KG1 (cell line): ENCODE measurements at regions not wholly inside any gene's neighbourhood (a gene's known extent, or its start where the extent isn't known, plus 50 kb on each side); places are given as distances from the start of the nearest gene placed in this dataset.
"Not testable (repeated sequence)": the region's sequence is repeated elsewhere in the genome, so short reads cannot be mapped to it uniquely, and the experiment has no call there.

ENCODE experiments used
- DNase-seq: peaks from one replicate; lab custom pipeline; 2025; lab: John Stamatoyannopoulos, UW

DNA sequence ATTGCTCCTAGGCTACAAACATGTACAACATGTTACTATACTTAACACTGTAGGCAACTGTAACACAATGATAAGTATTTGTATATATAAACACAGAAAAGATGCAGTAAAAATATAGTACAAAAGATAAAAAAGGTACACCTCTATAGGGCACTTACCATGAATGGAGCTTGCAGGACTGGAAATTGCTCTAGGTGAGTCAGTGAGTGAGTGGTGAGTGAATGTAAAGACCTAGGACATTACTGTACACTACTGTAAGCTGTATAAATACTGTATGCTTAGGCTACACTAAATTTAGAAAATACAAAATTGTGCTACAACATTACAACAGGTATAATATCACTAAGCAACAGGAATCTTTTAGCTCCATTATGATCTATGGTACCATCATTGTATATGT lies 312.0 kb upstream of the PREP start:
- DNase-seq: no peak

DNA sequence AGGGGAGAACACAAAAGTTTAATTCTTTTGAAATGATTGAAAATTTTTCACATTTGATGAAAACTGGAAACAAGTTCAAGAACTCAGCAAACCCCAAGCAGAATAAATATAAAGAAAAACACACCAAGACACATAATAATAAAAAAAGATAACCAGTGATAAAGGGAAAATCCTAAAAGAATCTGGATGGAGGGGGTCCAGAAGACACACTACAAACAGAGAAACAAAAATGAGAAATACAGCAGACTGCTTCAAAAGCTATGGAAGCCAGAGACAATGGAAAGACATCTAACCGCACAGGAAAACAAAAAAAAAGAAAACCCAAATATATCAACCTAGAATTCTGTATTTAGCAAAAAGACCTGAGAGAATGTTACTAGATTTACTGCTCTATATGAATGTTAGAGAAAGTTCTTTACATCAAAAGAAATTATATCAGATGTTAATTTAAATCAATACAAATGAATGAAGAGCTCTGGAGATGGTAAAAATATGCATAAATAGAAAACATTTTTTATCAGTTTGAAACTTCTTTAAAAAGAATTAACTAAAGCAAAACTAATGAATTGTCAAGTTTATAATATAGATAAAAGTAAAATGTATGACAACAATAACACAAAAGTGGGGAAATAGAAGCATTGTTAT lies 310.7 kb upstream of the PREP start:
- DNase-seq: no peak

DNA sequence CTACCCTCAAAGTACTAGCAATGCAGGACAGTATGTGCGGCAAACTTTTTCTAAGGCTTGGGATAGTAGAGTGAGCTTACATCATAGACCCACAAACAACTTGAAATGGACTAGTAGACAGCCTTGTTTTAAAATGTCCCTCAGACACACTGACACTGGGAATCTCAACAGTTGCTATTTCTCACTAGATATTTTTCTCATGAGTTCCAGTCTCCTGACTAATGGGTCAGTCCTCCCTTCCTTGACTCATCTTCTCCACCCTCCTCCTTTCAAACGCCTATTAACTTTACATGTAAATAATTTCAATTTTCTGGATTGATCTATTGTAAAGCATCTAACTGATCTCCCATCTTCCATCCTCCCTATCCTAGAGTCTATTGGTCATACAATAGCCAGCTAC lies 308.3 kb upstream of the PREP start:
- DNase-seq: no peak

DNA sequence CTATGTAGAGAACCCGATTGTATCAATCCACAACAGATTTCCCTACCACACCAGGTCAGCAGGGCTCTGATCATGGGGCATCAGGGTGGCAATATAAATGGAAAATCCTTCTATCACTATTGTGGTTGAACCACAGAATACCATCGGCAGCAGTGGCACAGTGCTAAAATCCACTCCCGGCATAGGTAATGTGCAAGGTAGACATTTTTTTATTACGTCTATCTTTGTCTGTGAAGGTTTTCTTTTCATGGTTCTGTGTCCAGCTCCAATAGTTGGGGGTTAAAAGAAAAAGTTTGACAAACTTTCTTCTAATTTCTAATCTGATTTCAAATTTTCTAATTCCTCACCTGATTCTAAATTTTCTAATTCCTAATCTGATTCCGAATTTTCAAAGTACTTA lies 302.7 kb upstream of the PREP start:
- no peak for DNase-seq

DNA sequence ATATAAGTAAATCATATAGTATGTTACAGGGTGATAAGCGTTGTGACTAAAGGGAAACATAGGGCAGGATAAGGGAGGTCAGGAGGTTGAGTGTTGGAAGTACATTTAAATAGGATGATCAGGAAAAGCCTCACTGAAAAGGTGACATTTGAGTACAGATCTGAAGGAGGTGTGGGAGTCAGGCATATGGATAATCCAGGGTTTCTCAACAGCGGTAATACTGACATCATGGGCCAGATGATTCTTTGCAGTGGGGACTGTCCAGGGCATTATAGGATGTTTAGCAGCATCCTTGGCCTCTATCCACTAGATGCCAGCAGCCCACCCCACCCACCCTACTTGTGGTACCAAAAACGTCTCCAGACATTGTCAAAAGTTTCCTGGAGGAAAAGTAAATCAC lies 292.6 kb upstream of the PREP start:
- DNase-seq: no peak

DNA sequence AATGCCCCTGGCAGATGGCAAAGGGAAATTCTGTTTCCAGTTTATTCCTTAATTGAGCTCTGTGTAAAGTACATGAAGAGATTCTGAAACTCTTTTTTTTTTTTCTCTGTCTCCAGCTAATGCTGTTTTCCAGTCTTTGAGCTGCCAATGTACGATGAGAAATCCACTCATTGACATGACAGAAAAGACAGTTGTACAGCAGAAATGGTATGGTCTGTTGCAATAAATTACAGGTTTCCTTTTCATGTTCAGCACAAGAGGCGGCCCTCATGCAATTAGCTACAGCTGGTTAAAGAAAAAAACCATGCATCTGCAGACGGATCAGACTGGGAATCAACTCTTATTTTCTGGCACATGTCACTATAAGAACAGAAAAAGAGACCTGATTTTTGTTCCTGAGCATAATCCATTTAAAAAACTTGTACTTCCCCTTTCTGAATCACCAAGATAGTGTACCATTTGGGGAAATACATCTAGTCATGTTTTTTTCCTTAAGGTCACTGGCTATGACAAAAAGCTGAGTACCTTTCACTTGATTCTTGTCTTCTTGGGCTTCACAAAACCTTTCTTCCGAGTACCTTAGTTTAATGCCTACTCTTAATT lies 289.8 kb upstream of the PREP start:
- DNase-seq: no peak

DNA sequence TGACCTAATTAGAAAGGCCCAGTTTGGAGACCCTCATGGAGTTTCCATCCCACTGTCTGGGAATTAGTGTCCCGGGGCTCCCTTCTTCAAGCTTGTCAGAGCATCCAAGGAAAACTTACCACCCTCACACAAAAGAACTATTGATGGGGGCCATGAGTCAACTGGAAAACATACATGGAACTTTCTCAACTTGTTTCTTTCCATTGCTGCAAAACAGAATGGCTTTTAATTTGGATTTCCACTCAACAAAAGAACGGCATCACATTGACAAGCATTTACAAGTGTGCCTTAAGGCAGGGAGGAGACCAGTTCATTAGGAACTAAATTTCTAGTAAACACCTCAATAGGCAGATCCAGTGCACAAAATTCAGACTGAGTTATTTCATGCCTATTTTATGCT lies 289.1 kb upstream of the PREP start:
- no peak for DNase-seq

DNA sequence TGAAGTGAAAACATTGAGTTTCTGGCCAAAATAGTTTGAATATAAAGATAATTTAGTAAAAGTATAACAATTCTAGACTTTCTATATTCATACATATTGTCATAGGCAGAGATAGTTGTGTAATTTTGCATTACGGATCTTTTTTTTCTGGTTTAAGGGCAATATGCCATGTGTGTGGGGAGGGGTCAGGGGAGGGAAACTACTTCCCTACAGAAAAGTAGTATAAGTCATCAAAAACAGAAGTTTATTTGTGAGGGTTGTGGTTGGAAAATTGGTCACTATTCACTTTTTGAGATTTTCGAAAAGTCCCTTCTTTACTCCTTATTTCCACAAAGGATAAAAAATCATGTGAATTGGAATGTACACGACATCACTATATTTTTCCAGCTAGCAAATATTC lies 288.2 kb upstream of the PREP start:
- DNase-seq: no peak

DNA sequence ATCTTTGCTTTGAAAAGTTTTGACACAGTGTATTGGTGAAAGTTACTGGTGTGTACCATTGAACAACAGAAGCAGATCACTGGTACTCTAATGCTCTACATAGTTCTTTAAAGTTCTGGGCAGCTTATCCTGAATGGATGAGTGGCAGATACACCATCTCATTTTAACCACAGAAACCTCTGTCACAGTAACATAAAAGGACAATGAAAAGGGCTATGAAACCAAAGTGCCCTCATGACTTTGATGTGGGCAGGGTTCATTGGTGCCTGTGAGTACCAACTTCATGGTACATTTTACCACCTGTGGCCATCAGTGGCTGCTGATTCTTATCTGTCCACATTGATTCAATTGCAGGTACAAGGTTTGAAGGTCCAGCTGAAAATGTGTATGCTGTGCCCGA lies 285.7 kb upstream of the PREP start:
- no peak for DNase-seq

DNA sequence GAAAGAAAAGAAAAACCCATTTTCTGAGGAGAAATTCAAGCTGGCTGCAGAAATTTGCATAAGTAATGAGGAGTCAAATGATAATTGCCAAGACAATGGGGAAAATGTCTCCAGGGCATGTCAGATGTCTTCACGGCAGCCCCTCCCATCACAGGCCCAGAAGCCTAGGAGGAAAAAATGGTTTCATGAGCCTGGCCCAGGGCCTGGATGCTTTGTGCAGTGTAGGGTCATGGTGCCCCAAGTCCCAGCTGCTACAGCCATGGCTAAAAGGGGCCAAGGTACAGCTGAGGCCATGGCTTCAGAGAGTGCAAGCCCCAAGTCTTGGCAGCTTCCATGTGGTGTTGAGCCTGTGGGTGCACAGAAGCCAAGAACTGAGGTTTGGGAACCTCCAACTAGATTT lies 283.9 kb upstream of the PREP start:
- DNase-seq: not testable (repeated sequence)

DNA sequence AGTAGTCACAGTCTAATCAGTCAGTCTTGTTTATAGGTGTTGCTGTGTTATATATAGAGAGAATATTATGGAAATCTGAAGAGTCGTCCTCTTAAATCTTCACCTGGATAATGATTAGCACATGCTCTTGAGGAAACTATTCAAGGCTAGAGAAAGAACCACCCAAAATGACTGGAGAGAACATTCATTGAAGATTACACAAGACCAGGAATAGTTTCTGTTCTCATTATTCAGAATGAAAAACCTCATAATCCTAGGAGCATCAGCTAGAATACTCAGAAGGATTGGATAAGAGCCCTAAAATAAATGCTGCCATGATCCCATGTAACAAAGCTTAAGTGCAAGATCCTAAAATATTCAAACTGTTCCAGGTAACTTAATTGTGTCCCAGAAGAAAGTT lies 278.2 kb upstream of the PREP start:
- no peak for DNase-seq

DNA sequence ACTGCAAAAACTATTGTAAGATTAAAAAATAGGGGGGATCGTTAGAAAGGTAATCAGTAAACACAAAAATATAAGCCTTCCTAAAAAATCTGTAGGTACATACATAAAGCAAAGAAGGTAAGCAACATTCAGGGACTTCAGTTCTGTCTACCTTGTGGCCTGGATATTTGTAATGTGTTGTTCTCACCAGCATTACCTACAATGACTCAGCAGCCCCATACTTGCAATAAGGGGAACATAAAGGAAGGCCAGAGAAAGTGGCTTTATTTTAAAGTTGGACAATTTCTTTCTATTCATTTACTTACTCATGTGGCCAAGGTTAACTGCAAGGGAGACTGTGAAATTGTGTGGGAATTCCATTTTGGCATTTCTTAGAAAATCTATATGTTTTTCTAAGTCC lies 277.2 kb upstream of the PREP start:
- DNase-seq: no peak

DNA sequence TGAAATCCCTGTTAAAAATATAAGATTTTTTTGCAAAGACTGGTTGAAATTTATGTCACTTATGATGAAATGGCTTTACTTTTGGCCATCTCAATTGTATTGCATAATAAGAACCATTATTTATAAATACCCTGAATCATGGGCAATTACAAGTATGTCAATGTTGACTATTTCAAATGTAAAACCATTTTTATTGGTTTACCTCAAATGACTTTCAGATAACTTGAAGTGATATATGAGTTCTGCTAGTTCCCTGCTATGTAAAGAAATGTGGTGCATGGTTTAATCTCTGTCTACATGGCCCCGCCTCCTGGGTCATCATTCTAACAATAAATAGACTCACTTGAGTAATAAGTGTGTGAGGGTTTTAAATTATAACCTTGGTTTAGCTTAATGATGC lies 275.6 kb upstream of the PREP start:
- no peak for DNase-seq

DNA sequence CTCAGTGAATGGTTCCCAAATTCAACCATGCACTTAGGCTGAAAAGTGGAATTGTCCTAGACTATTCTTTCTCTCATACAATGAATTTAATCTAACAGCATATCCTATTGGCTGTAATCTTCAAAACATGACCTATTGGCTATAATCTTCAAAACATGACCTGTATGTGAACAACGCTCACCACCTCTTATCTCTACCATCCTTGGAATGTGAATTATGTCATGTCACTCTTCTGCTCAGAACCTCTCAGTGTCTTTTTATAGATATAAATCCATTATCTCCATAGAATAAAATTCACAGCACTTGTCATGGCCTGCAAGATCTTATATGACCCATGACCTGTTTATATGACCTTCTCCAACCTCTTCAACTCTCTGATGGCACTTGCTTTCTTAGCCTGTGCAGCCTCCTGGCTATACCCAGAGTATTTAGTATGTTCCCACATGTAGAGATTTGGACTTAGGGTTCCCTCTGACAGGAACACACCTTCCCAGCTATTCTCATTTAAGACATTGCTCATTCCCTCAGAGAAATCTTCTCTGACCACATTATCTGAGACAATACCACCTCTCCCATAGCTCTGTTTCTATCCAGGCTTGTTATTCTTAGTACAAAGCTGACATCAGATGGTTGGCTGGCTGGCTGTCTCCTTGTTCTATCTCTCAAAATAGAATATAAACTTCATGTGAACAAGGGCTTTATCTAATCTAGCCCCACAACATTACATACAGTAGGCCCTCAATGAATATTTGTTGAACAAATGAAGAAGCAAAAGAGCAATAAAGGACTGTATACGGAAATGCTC lies 275.0 kb upstream of the PREP start:
- DNase-seq: no peak

DNA sequence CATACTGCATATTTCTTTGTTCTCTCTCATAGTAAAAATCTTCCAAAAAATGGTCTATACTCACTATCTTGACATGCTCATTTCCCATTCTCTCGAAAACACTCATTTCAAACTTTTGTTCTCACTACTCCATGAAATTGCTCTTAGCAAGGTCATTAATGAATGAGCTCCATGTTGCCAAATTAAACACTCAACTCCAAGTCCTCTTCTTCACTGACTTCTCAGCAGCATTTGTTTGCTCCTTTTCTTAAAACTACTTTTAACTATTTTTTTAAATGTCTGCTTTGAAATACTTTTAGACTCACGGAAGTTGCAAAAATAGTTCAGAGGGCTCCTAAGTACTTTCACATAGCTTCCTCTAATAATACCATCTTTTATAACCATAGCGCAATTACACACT lies 274.0 kb upstream of the PREP start:
- DNase-seq: no peak

DNA sequence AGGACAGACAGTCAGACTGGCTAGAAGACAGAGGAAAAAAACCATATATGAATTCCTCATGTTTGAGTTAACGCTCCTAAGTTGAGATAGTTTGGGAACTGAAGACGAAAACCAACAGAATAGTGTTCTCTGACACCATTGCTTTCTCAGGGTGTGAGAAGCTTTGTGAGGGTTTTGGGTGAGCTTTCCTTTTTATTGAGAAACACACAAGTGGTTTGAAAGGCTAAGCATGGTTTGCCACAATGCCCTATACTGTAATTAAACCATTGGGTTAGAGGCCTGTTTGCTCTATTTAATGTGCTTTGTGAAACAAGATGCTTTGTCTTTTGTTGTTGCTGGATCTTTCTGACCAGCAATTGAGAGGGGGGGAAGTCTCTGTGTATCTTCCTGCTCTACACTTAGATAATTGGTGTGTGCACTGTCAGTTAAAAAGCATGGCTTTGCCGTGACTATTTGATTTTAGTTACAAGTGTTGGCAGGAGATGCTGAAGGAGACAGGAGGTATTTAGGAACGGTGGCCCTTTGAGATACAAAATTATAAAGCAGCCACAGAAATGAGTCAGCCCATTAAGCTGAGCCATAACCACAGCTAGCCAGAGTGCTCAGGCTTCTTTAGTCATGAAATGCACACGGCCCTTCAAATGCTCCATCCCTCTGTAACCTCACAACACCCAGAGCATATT lies 273.0 kb upstream of the PREP start:
- no peak for DNase-seq

DNA sequence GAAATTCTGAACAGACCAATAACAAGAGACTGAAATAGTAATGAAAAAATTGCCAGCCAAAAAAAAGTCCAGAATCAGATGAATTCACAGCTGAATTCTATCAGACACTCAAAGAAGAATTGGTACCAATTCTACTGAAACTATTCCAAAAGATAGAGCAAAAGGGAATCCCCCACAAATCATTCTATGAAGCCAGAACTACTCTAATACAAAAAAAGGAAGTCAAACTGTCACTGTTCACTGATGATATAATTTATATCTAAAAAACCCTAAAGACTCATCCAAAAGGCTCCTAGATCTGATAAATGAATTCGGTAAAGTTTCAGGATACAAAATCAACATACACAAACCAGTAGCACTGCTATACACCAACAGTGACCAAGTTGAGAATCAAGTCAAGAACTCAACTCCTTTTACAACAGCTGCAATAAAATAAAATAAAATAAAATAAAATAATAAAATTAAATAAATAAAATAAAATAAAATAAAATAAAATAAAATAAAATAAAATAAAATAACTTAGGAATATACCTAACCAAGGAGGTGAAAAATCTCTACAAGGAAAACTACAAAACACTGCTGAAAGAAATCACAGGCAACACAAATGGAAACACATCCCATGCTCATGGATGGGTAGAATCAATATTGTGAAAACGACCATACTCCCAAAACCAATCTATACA lies 270.1 kb upstream of the PREP start:
- DNase-seq: not testable (repeated sequence)

DNA sequence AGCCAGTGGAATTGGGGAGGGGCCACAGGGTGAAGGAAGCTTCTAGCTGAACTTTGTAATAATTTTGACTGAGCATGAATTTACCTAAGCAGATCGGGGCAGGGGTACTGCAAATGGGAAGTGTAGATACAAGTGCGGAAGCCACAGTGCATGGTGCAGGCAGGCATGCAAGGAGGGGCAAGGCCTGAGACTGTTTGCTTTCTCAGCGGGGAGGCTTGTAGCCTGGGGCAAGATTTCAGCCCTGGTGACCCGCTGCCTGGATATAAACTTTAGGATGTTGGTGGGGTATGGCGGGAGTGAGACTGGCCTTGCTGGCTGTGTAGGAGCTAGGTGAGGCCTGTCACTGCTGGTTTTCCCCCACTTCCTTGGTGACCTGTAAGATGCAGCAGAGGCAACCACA lies 266.4 kb upstream of the PREP start:
- DNase-seq: no peak

DNA sequence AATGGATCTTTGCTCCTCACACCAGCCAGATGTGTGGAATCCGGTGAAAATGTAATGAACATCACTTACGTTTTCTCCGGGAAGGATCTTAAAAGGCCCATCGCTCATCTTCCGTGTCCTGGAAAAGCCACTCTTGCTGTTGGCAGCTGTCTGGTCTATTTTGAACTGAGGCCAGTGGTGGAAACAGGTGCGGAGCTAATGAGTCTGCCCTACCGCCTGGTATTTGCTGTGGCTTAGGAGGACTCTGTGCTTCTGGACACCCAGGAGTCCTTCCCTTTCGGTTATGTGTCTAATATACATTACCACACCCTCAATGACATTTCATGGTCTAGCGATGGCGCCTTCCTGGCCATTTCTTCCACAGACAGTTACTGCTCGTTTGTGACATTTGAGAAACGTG lies 264.2 kb upstream of the PREP start:
- DNase-seq: no peak

DNA sequence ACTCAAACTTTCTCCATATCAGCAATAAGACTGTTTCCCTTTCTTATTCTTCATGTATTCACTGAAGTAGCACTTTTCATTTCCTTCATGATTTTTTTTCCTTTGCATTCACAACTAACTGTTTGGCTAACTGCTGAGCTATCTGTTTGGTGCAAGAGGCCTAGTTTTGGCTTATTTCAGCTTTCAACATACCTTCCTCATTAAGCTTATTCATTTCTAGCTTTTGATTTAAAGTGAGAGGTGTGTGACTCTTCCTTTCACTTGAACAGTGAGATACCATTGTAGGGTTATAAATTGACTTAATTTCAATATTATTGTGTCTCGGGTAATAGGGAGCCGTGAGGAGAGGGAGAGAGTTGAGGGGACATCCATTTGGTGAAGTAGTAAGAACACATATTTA lies 262.0 kb upstream of the PREP start:
- no peak for DNase-seq

DNA sequence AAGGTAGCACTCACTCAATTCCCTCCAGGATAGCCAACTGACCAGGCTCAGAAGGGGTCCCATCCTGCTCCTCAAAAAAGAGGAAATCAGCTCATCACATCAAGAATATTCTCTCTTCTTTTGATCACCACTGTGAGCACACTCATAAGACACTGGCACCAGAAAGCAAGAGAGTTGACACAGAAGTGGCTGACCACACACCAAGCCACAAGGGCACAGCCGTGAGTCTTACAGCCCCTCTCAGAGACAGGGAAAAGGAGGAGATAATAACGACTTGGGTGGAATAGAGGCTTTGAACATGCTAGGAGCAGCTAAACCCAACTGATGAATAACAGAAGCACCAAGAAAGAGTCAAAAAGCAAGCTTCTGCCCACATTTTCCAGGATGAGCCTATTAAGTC lies 249.1 kb upstream of the PREP start:
- DNase-seq: no peak

DNA sequence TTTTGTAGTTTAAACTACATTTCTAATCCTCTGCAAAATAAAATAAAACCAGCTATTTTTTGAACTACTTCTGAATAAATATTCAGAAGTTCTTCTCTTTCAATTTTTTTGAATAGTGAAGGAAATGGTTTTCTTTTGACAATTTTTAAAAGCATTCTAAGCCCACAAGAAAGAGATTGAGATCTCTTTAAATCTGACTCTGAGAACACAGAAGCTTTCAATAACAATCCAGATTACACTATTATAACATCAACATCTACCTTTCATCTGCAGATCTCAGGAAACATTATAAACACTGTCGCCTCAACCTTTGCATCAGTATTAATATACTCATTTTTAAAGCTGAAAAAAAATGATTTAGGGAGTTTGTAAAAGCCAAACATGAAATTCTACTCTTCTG lies 247.5 kb upstream of the PREP start:
- DNase-seq: no peak
